ENCODE measurements at regions not wholly inside any gene's neighbourhood (a gene's known extent, or its start where the extent isn't known, plus 50 kb on each side); places are given as distances from the start of the nearest gene placed in this dataset.

DNA sequence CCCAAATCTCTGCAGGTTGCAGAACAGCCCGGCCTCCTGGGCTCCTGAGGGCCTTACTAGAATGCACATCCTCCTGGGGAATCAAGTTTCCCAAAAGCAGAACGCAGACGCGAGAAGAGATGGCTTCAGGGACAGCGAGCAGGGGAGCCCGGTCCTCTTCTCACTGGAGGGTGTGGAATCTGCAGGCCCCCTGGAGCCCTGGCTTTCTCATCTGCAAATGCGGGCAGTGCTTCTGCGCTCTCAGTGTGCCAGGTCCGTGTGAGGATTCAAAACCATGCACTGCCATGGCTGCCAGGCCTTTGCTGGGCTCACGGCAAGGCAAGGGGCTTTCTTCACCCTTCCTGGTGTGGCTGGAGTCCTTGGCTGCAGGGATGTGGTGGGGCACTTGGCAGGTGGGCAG, 330.9 kb upstream of the MKI67 start:
- Histone ChIP-seq H4K20me1 (ENCODE audit: insufficient read depth) (no peaks in the 10 kb centered on the region), H3K36me3 (ENCODE audit: insufficient read depth, low read length) (no peaks in the 10 kb centered on the region), H3K27me3 (ENCODE audit: insufficient read depth, low read depth, low read length) (no peaks in the 10 kb centered on the region), H3K9me3 (ENCODE audit: low read length) (no peaks in the 10 kb centered on the region), H2AFZ (ENCODE audit: low read depth, low read length) (no peak overlapping the region), H3K27ac (ENCODE audit: low read length) (no peak overlapping the region), H3K4me3 (ENCODE audit: low read length) (no peak overlapping the region), H3K79me2 (replicated peaks; ENCODE audit: insufficient read depth, low read length) (no peaks in the 10 kb centered on the region), H3K9ac (ENCODE audit: low read length) (no peak overlapping the region), H3K9me2 (ENCODE audit: insufficient read depth, low read length) (no peaks in the 10 kb centered on the region), H3K4me2 (ENCODE audit: low read length) (no peak overlapping the region), H3F3A (ENCODE audit: insufficient read depth, low read length, poor library complexity, severe bottlenecking) (no peaks in the 10 kb centered on the region)
- TF ChIP-seq POLR2AphosphoS5 (IDR thresholded peaks at IDR 0.05), result no peak
- no peak for TF ChIP-seq RAD21 (conservative IDR thresholded peaks at IDR 0.05)
- no peak for TF ChIP-seq TAF1 (IDR thresholded peaks at IDR 0.05; ENCODE audit: low read depth)
- TF ChIP-seq SMC3 (conservative IDR thresholded peaks at IDR 0.05; ENCODE audit: poor library complexity), result no peak
- no peak for TF ChIP-seq EZH2 (IDR thresholded peaks at IDR 0.05; ENCODE audit: borderline replicate concordance, insufficient read depth, low read length, poor library complexity, severe bottlenecking)
- no peak for TF ChIP-seq MXI1 (conservative IDR thresholded peaks at IDR 0.05; ENCODE audit: poor library complexity, severe bottlenecking)
- TF ChIP-seq, protein P1, sequence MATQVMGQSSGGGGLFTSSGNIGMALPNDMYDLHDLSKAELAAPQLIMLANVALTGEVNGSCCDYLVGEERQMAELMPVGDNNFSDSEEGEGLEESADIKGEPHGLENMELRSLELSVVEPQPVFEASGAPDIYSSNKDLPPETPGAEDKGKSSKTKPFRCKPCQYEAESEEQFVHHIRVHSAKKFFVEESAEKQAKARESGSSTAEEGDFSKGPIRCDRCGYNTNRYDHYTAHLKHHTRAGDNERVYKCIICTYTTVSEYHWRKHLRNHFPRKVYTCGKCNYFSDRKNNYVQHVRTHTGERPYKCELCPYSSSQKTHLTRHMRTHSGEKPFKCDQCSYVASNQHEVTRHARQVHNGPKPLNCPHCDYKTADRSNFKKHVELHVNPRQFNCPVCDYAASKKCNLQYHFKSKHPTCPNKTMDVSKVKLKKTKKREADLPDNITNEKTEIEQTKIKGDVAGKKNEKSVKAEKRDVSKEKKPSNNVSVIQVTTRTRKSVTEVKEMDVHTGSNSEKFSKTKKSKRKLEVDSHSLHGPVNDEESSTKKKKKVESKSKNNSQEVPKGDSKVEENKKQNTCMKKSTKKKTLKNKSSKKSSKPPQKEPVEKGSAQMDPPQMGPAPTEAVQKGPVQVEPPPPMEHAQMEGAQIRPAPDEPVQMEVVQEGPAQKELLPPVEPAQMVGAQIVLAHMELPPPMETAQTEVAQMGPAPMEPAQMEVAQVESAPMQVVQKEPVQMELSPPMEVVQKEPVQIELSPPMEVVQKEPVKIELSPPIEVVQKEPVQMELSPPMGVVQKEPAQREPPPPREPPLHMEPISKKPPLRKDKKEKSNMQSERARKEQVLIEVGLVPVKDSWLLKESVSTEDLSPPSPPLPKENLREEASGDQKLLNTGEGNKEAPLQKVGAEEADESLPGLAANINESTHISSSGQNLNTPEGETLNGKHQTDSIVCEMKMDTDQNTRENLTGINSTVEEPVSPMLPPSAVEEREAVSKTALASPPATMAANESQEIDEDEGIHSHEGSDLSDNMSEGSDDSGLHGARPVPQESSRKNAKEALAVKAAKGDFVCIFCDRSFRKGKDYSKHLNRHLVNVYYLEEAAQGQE (IDR thresholded peaks at IDR 0.05; ENCODE audit: borderline replicate concordance), result no peak
- TF ChIP-seq, protein P2, sequence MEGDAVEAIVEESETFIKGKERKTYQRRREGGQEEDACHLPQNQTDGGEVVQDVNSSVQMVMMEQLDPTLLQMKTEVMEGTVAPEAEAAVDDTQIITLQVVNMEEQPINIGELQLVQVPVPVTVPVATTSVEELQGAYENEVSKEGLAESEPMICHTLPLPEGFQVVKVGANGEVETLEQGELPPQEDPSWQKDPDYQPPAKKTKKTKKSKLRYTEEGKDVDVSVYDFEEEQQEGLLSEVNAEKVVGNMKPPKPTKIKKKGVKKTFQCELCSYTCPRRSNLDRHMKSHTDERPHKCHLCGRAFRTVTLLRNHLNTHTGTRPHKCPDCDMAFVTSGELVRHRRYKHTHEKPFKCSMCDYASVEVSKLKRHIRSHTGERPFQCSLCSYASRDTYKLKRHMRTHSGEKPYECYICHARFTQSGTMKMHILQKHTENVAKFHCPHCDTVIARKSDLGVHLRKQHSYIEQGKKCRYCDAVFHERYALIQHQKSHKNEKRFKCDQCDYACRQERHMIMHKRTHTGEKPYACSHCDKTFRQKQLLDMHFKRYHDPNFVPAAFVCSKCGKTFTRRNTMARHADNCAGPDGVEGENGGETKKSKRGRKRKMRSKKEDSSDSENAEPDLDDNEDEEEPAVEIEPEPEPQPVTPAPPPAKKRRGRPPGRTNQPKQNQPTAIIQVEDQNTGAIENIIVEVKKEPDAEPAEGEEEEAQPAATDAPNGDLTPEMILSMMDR (IDR thresholded peaks at IDR 0.05; ENCODE audit: poor library complexity, severe bottlenecking), result no peak

DNA sequence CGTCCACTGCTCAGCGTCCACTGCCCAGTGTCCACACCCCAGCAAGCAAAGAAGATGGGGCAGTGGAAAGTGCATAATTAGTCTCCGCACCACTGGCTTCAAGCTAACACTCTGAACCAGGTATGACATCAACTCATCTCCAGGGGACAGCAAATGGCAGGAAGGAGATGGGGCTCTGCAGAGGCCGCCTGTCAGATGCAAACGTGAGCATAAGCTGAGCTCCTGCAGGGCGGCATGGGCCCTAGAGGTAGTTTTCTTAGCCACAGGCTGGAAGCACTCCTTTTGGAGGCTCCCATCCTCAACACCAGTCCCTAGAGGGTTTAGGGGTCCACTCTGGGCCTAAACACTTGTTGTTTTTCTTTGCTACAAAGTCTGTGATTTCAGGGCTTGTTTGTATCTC, 335.8 kb upstream of the MKI67 start:
- Histone ChIP-seq H3K4me2 (ENCODE audit: low read length) (no peak overlapping the region), H3K79me2 (replicated peaks; ENCODE audit: insufficient read depth, low read length) (no peaks in the 10 kb centered on the region), H3K4me3 (ENCODE audit: low read length) (no peak overlapping the region), H2AFZ (ENCODE audit: low read depth, low read length) (no peak overlapping the region), H3K27me3 (ENCODE audit: insufficient read depth, low read depth, low read length) (no peaks in the 10 kb centered on the region), H3F3A (ENCODE audit: insufficient read depth, low read length, poor library complexity, severe bottlenecking) (no peaks in the 10 kb centered on the region), H3K9me2 (ENCODE audit: insufficient read depth, low read length) (no peaks in the 10 kb centered on the region), H4K20me1 (ENCODE audit: insufficient read depth) (no peaks in the 10 kb centered on the region), H3K9ac (ENCODE audit: low read length) (no peak overlapping the region), H3K27ac (ENCODE audit: low read length) (no peak overlapping the region), H3K9me3 (ENCODE audit: low read length) (no peaks in the 10 kb centered on the region), H3K36me3 (ENCODE audit: insufficient read depth, low read length) (no peaks in the 10 kb centered on the region)
- TF ChIP-seq SMC3 (conservative IDR thresholded peaks at IDR 0.05; ENCODE audit: poor library complexity) (no peak), TAF1 (IDR thresholded peaks at IDR 0.05; ENCODE audit: low read depth) (no peak), MXI1 (conservative IDR thresholded peaks at IDR 0.05; ENCODE audit: poor library complexity, severe bottlenecking) (no peak), RAD21 (conservative IDR thresholded peaks at IDR 0.05) (no peak), EP300 (conservative IDR thresholded peaks at IDR 0.05; ENCODE audit: poor library complexity, severe bottlenecking) (no peak)
- TF ChIP-seq, protein P2 (IDR thresholded peaks at IDR 0.05; ENCODE audit: poor library complexity, severe bottlenecking), result no peak
- TF ChIP-seq, protein P1 (IDR thresholded peaks at IDR 0.05; ENCODE audit: borderline replicate concordance), result no peak
